ENCODE measurements at regions not wholly inside any gene's neighbourhood (a gene's known extent, or its start where the extent isn't known, plus 50 kb on each side); places are given as distances from the start of the nearest gene placed in this dataset.

- no peak for DNase-seq (ENCODE audit: low spot score)
- no peak for TF ChIP-seq CTCF (IDR thresholded peaks at IDR 0.05)
- no peak for ATAC-seq (ENCODE audit: low FRiP score)
These were observed 364.3 kb downstream of the SLITRK6 start for GRCh38 chr13:85434927-85435326.

GRCh38 chr13:85432881-85433280, 366.3 kb downstream of the SLITRK6 start:
- TF ChIP-seq CTCF (IDR thresholded peaks at IDR 0.05): no peak

GRCh38 chr13:85431720-85432119, 367.5 kb downstream of the SLITRK6 start:
- ATAC-seq (ENCODE audit: low FRiP score): no peak
- no peak for DNase-seq (ENCODE audit: low spot score)
- TF ChIP-seq CTCF (IDR thresholded peaks at IDR 0.05): no peak

More at GRCh38 chr13:85432881-85433280, 366.3 kb downstream of the SLITRK6 start:
- ATAC-seq (ENCODE audit: low FRiP score) (no peak), DNase-seq (ENCODE audit: low spot score) (no peak)

GRCh38 chr13:85430216-85430794, 368.9 kb downstream of the SLITRK6 start:
- DNase-seq (ENCODE audit: low spot score) (no peak), ATAC-seq (ENCODE audit: low FRiP score) (no peak)
- no peak for TF ChIP-seq CTCF (IDR thresholded peaks at IDR 0.05)

GRCh38 chr13:85427416-85427815, 371.8 kb downstream of the SLITRK6 start:
- ATAC-seq (ENCODE audit: low FRiP score): no peak
- TF ChIP-seq CTCF (IDR thresholded peaks at IDR 0.05): no peak
- no peak for DNase-seq (ENCODE audit: low spot score)

- ATAC-seq (ENCODE audit: low FRiP score): no peak
- no peak for TF ChIP-seq CTCF (IDR thresholded peaks at IDR 0.05)
- DNase-seq (ENCODE audit: low spot score): no peak
These were observed 379.1 kb downstream of the SLITRK6 start for GRCh38 chr13:85420136-85420535.

- TF ChIP-seq CTCF (IDR thresholded peaks at IDR 0.05): no peak
- ATAC-seq (ENCODE audit: low FRiP score) (no peak), DNase-seq (ENCODE audit: low spot score) (no peak)
These were observed 379.6 kb downstream of the SLITRK6 start for GRCh38 chr13:85419611-85420010.

All from omental fat pad (tissue), 3 donors.